AG09309 (cell line): ENCODE measurements at regions not wholly inside any gene's neighbourhood (a gene's known extent, or its start where the extent isn't known, plus 50 kb on each side); places are given as distances from the start of the nearest gene placed in this dataset.

Source experiments
- DNase-seq: peaks from one replicate; pipeline ENCODE4 v3.0.0-alpha.2; 2010; ENCODE audit warnings: low read depth
- H3K4me3 ChIP-seq: 2 replicates; pipeline ENCODE4 v1.5.1; 2011; ENCODE audit warnings: mild to moderate bottlenecking, low read depth, low read length, moderate library complexity; ENCODE audit not compliant: control insufficient read depth
- CTCF ChIP-seq: IDR thresholded peaks from 2 replicates; pipeline ENCODE4 v1.5.1; 2011; ENCODE audit warnings: mild to moderate bottlenecking, low read depth, low read length, inconsistent platforms; ENCODE audit not compliant: insufficient read depth, control insufficient read depth; ENCODE audit errors: missing control alignments

GRCh38 chr2:18671363-18671762, 82.0 kb upstream of the NT5C1B start:
- TF ChIP-seq CTCF: no peak
- DNase-seq: no peak
- H3K4me3 ChIP-seq: no peak overlapping the region

DNA sequence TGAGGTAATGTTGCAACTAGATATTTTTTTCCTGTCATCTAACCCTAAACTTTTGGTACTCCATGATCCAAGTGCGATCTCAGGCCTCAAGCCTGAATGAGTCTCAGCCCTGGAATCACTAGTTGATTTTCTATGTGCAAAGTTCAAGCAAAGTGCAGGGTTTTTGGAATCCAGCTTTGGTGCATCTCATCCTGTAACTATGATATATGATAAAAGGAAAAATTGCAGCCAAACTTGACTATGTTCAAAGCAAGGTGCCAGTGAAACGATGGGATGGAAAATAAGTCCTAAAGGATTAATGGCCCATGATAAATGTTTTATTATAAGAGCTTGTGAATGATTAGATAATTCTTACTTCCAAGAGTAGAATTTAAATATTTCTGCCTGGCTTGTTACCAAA, 78.9 kb upstream of the NT5C1B start:
- no peak overlapping the region for H3K4me3 ChIP-seq
- DNase-seq: no peak
- TF ChIP-seq CTCF: no peak

- no peak overlapping the region for H3K4me3 ChIP-seq
- no peak for TF ChIP-seq CTCF
- no peak for DNase-seq
These were observed 75.1 kb upstream of the NT5C1B start for GRCh38 chr2:18664421-18664820.

- DNase-seq: no peak
- no peak overlapping the region for H3K4me3 ChIP-seq
- TF ChIP-seq CTCF: no peak
These were observed 74.5 kb upstream of the NT5C1B start for GRCh38 chr2:18663861-18664260.

DNA sequence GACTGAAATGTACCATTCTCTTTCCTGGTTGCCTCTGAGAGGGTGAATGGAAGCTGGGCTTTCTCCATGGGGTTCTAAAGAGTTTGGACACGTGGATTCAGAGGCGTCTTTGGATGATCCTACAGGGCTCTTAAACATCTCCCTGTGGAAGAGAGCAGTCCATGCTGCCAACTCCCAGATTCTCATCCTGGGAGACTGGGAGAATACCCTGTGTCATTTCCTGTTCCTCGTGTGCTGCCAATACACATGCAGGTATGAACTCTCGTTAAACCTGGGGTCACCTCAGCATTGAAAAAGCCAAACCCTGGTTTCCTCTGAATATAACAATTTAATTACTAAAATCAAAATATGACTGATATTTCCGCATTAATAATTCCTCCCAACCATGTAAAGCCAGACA, 73.3 kb upstream of the NT5C1B start:
- no peak overlapping the region for H3K4me3 ChIP-seq
- no peak for DNase-seq
- TF ChIP-seq CTCF: no peak

DNA sequence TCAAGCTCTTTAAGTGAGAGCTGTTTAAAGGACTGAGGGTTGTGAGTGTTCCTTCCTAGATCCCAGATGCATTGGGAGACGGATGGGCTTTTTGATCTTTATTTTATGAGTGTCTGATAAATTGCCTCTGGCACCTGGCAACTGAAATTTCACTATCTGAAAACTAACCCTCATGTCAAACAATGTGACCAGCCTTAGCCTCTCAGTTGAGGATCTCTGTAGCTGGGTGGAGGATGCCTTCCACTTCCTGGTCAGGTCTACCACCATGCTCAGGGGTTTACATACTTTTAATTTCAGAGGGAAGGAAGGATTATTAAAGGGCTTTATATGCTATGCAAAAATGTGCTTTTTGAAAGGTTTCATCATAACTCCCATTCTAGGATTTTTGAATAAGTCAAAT, 70.5 kb upstream of the NT5C1B start:
- no peak for TF ChIP-seq CTCF
- DNase-seq: no peak
- no peak overlapping the region for H3K4me3 ChIP-seq

DNA sequence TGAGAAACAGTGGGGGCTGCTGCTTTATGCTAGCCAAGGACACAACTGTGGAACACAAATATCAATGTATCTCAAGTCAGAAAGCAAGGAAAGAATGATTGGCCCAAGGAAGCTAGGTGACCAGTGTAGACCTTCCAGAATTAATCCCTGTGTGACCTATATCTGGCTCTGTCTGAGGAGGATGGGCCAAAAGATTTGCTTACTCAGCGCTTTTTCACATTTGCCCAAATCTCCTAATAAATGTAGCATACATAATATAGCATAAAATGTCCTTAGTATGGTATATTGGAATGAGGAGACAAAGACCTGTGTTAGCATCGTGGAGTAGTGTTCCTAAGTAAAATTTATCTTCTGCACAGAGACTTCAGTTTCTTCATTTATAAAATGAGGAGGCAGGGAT, 66.7 kb upstream of the NT5C1B start:
- no peak for TF ChIP-seq CTCF
- DNase-seq: no peak
- H3K4me3 ChIP-seq: no peak overlapping the region
